Psoas muscle (tissue), 7 donors: ENCODE measurements at regions not wholly inside any gene's neighbourhood (a gene's known extent, or its start where the extent isn't known, plus 50 kb on each side); places are given as distances from the start of the nearest gene placed in this dataset.
A peak's percentile ranks its signal among the peaks of the same experiment; 100 is the strongest.

ENCODE experiments used
- ATAC-seq, 4 donors: fragments of 200-7000 bp; cut with Tn5 transposase; one replicate each; pipeline ENCODE4 v1.9.1; 2020; ENCODE audit warnings: moderate library complexity in 3 of 4, mild to moderate bottlenecking in 2 of 4
- DNase-seq, 2 donors: peaks; one replicate each; pipeline ENCODE4 v3.0.0-alpha.2; 2020
- H3K27ac ChIP-seq: fragments of 200-600 bp; one replicate; pipeline ENCODE4 v1.8.0; 2022
- H3K27me3 ChIP-seq, 3 donors: fragments of 200-600 bp in 1 of 3; one replicate each; pipeline versions ENCODE4 v1.6.1 to v1.8.0; 2013 to 2022; ENCODE audit warnings: low read length in 2 of 3, mild to moderate bottlenecking in 2 of 3, moderate library complexity in 1 of 3; ENCODE audit not compliant: insufficient read depth in 3 of 3
- H3K36me3 ChIP-seq, 2 donors: fragments of 200-600 bp in 1 of 2; one replicate each; pipeline versions ENCODE4 v1.6.1 to v1.8.0; 2013 to 2022; ENCODE audit warnings: low read depth in 1 of 2, mild to moderate bottlenecking in 1 of 2, moderate library complexity in 1 of 2; ENCODE audit not compliant: insufficient read depth in 1 of 2
- H3K4me1 ChIP-seq: fragments of 200-600 bp; one replicate; pipeline ENCODE4 v1.8.0; 2022
- H3K4me3 ChIP-seq: fragments of 200-600 bp; one replicate; pipeline ENCODE4 v1.8.0; 2022; ENCODE audit warnings: mild to moderate bottlenecking
- H3K9me3 ChIP-seq: fragments of 200-600 bp; one replicate; pipeline ENCODE4 v1.8.0; 2022
- WGBS, 3 donors: extraction: QIAGEN DNeasy Blood & Tissue Kit; methylation state at CpG; one replicate each; pipeline versions ENCODE4 v1.1.6 to v1.1.7; 2013; 5-methylcytosine and 5-hydroxymethylcytosine counted together
- intact Hi-C, 2 donors: fragments of 100-400 bp; cut with DNase I; formaldehyde crosslinking; loops; one replicate each; pipeline versions ENCODE4 v1.11.0 to v1.14.2; 2022
- TF ChIP-seq, protein P1 (sequence below): fragments of 200-600 bp; IDR thresholded peaks from one replicate; pipeline ENCODE4 v1.8.0; 2022; ENCODE audit warnings: antibody characterized with exemption
- donor health status: healthy with polysubstance abuse.
- donor health status: DM: no; HTN: no; CAD: no; lungs with moderate emphysema.
- donor health status: Bipolar disorder and iron deficiency.
- donor health status: healthy.
- donor health status: DM: yes; HTN: yes; CAD: no.
- donor health status: DM: no; HTN: no; CAD: no.
- donor health status: DM: yes; HTN: yes; CAD: no.

DNA sequence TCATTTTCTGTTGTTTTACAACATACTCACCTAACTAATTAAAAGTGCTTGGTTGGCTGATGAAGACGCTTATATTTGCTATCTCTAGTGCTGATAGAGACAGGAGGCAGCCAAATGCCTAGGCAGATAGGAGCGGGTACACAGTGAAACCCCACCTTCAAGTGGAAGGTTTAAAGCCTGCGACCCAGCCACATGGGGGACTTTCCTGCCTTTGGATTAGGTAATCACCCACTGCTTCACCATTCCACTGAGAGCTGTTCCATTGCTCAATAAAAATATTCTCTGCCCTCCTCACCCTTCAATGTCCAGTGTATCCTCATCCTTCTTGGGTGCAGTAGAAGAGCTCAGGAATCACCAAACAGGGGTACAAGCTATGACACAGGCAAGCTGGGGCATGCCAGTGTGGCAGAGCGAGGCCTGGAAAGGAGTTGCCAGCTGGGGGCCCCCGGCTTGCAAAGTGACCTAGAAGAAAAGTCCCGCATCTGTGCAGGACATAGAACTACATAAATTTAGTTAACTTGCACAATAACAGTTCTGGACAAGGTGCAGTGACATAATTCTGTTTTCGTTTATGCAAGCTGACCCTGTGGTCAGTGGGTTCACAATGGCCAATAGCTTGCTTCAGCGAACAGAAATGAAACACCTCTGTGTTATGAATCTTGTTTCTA, 112.0 kb upstream of the MLIP start:
- TF ChIP-seq, protein P1, sequence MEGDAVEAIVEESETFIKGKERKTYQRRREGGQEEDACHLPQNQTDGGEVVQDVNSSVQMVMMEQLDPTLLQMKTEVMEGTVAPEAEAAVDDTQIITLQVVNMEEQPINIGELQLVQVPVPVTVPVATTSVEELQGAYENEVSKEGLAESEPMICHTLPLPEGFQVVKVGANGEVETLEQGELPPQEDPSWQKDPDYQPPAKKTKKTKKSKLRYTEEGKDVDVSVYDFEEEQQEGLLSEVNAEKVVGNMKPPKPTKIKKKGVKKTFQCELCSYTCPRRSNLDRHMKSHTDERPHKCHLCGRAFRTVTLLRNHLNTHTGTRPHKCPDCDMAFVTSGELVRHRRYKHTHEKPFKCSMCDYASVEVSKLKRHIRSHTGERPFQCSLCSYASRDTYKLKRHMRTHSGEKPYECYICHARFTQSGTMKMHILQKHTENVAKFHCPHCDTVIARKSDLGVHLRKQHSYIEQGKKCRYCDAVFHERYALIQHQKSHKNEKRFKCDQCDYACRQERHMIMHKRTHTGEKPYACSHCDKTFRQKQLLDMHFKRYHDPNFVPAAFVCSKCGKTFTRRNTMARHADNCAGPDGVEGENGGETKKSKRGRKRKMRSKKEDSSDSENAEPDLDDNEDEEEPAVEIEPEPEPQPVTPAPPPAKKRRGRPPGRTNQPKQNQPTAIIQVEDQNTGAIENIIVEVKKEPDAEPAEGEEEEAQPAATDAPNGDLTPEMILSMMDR, result no peak
- Histone ChIP-seq H3K4me3 (no peak overlapping the region), H3K27me3 (no peaks in the 10 kb centered on the region), H3K4me1 (peaks cover 11% of the 10 kb centered on the region), H3K27ac (no peak overlapping the region), H3K36me3 (no peaks in the 10 kb centered on the region), H3K9me3 (no peaks in the 10 kb centered on the region)
- ATAC-seq (peak in 2 of 4 donors; percentile 27 to 40), DNase-seq (no peak)
- intact Hi-C loops, result no loop called here
- WGBS, 3 donors, result 94 to 97% (median 96%) methylated on average over 8 of the region's 8 CpGs

DNA sequence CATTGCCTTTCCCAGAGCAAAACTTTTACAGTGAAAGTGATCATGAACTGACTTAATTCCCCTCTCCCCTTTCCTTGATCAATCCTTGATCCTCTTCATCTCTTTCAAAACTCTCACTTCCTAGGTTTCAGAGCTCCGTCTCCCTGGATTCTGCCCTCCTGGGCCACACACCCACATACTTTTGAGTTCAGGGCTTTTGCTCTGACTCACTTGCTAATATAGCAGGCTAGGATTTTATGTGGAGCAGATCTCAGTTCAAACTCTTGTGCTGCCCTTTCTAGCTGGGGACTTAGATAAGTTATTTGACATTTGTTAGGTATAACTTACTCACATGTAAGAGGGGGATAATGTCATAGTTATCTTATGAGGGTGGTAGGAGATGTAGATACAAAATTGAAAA, 109.1 kb upstream of the MLIP start:
- H3K27me3 ChIP-seq, result no peaks in the 10 kb centered on the region
- DNase-seq, result no peak
- H3K36me3 ChIP-seq, result no peaks in the 10 kb centered on the region
- no peak overlapping the region for H3K4me3 ChIP-seq
- peak in 1 of 4 donors; percentile 60 for ATAC-seq
- H3K4me1 ChIP-seq, result peaks cover 11% of the 10 kb centered on the region
- no peaks in the 10 kb centered on the region for H3K9me3 ChIP-seq
- 58 to 96% (median 77%) methylated on average over 1 of the region's 1 CpG for WGBS, 3 donors
- H3K27ac ChIP-seq, result no peak overlapping the region
- intact Hi-C loops, result no loop called here
- TF ChIP-seq, protein P1, result no peak

DNA sequence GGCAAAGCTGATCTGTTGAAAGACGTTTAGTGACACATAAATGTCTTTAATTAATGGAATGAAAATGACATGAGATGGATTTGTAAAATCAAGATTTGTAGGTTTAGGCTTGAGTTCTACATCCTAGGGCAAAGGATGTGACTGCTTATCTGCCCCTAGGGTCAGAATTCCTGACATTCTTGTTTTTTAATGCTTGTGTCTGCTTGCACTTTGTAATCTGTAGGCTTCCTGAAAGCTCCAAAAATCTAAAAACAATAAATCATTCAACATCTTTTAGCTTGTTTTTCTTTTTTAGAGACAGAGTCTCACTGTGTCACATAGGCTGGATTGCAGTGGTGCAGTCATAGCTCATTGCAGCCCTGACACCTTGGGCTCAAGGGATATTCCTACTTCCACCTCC, 107.9 kb upstream of the MLIP start:
- 59 to 81% (median 61%) methylated on average over 1 of the region's 1 CpG for WGBS, 3 donors
- Histone ChIP-seq H3K9me3 (no peaks in the 10 kb centered on the region), H3K4me1 (peaks cover 9% of the 10 kb centered on the region), H3K27me3 (no peaks in the 10 kb centered on the region), H3K4me3 (no peak overlapping the region), H3K27ac (no peak overlapping the region), H3K36me3 (no peaks in the 10 kb centered on the region)
- DNase-seq (no peak), ATAC-seq (no peak)
- TF ChIP-seq, protein P1, result no peak
- intact Hi-C loops, result no loop called here

DNA sequence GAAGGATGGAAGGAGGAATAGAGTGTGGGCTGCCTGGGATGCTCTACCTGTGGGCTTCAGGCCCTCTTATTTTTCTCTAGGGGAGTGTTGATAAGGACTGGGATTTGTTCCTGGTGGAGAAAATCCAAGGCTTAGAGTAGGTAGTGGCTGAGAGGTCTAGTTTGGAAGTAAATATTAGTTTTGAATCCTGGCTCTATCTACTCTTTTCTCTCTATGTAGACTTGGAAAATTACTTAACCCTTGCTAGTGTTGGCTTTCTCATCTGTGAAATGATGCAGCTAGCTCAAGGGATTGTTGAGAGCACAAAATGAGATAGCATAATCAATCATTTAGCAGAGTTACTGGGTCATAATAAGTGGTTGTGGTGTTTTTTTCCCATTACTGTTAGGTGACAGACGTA, 102.7 kb upstream of the MLIP start:
- DNase-seq, result no peak
- intact Hi-C loops, result no loop called here
- Histone ChIP-seq H3K27ac (no peak overlapping the region), H3K36me3 (no peaks in the 10 kb centered on the region), H3K27me3 (no peaks in the 10 kb centered on the region), H3K4me1 (peaks cover 26% of the 10 kb centered on the region), H3K9me3 (no peaks in the 10 kb centered on the region), H3K4me3 (no peak overlapping the region)
- TF ChIP-seq, protein P1, result no peak
- WGBS, 3 donors, result 95 to 97% (median 96%) methylated on average over 1 of the region's 1 CpG
- no peak for ATAC-seq
